Hematopoietic multipotent progenitor cell treated with erythropoietin and hydrocortisone succinate and interleukin-3 and kit ligand, for 15 days (in vitro differentiated cells): ENCODE measurements at regions not wholly inside any gene's neighbourhood (a gene's known extent, or its start where the extent isn't known, plus 50 kb on each side); places are given as distances from the start of the nearest gene placed in this dataset.

Experiments used
- DNase-seq: peaks from one replicate; pipeline ENCODE4 v3.0.0-alpha.2; 2015; ENCODE audit warnings: low spot score

- no peak for DNase-seq
These were observed 320.0 kb upstream of the ATP2B1 start for GRCh38 chr12:90028635-90029051.

- no peak for DNase-seq
These were observed 319.4 kb upstream of the ATP2B1 start for GRCh38 chr12:90027889-90028634.

- DNase-seq = no peak
These were observed 318.4 kb upstream of the ATP2B1 start for GRCh38 chr12:90027041-90027440.

DNA sequence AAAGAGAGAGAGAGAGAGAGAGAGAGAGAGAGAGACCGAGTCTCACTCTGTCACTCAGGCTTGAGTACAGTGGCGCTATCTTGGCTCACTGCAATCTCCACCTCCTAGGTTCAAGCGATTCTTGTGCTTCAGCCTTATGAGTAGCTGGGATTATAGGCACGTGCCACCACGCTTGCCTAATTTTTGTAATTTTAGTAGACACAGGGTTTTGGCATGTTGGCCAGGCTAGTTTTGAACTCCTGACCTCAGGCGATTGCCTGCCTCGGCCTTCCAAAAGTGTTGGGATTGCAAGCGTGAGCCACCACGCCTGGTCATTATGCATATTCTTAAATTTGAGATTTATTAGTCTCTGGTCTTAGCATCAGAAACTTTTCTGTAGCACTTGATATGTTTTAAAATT, 317.9 kb upstream of the ATP2B1 start:
- no peak for DNase-seq

DNA sequence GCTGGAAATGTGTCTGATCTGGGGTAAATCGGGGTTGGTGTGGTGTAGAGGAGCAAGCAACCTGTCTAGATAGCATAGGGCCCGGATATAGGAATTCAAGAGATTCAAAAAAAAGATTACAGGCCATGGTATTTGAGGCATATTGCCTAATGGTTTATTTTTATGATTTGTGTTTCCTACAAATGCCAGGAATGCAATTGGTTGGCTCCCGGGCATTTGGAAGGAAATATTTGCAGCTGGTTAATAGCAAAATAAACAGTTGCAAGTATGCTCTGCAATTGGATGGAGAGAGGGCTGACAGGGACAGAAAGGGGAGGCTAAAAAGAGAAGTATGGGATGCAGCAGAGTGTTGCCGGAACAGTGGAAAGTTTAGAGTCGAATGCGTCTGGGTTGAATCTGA, 315.6 kb upstream of the ATP2B1 start:
- DNase-seq = no peak

DNA sequence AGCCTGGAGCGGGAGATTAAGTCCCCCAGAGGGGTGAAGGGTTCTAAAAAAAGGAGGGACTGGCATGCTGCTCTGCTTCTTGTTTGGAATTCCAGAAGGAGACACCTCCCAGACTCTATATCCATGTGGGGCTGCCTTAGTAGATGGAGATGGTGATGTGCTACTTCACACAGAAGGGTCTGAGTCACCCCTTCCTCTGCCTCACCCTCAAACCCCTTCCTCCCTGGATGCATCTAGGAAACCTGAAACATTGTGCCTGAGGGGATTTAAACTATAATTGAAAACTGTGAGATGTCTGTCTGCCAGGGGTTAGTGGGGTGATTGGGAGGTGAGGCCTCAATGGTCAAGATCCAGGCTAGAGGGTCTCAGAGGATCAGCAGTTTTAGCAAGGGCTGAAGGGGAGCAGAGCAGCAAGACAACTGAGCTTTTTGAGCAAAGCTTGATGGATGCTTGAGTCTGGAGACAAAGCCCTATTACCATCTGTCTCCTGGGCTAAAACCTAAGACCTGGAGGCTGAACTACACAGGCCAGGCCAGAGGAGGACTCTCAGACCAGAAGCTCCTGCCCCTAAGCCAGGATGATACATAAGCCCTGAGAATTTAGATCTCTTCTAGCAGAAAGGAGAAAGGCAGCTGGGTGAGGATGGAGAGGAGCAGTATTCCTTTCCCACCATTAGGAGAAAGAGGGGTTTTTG, 314.7 kb upstream of the ATP2B1 start:
- no peak for DNase-seq

GRCh38 chr12:90021795-90022440, 313.3 kb upstream of the ATP2B1 start:
- DNase-seq = no peak

- DNase-seq = no peak
These were observed 312.2 kb upstream of the ATP2B1 start for GRCh38 chr12:90020881-90021280.

DNA sequence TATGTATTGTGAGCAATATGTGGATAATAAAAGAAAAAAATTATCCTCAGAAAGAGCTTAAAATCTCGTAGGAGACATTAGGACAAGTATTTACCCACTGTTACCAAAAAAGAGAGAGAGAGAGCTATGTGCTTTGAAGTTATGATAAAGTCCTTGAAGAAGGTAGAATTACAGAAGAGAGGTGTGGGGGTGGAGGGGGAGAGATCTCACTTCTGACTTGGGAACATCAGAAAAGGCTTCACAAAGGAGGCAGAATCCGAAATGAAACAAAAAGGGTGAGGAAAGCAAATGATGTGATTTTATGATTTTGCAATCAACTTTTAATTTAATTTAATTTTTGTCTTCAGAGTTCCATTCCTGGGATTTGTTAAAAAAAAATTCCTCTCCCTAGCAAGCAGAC, 311.8 kb upstream of the ATP2B1 start:
- DNase-seq = no peak

DNA sequence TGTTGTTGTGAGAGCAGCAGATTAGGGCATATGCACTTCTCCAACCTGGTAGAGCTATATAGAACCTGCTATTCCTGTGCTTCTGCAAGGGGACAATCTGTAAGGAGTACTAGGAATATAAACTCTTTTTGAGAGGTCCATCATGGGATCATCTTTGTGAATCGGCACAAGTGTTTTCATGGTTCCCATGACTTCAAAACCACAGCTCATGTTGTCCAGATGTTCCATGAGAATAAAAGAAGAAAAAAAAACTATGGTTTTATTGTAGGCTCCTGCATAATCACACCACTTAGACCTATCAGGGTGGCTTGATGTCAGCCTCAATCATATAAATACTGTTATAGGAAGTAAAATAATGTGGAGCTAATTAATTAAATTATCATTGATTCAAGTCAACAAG, 311.4 kb upstream of the ATP2B1 start:
- no peak for DNase-seq

DNA sequence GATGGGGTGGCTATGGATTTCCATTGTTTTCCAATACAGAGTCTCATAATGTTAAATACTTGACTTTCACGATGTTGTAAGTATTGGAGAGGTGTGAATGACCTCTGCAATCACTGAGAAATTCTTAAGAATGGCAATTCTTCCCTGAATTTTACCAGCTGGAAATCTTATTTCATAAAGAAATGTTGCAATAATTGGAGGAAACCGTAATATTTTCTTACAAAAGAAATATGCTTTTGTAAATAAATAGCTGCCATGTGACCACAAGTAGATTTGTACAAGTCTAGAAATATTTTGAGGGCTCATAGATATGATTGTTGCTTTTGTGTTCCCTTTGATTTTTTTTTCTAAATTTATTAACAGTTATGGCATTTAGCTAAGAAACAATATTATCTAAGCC, 308.7 kb upstream of the ATP2B1 start:
- no peak for DNase-seq

- no peak for DNase-seq
These were observed 306.6 kb upstream of the ATP2B1 start for GRCh38 chr12:90015228-90015627.

GRCh38 chr12:90013409-90013808, 304.8 kb upstream of the ATP2B1 start:
- no peak for DNase-seq

- no peak for DNase-seq
These were observed 301.5 kb upstream of the ATP2B1 start for GRCh38 chr12:90010089-90010488.

DNA sequence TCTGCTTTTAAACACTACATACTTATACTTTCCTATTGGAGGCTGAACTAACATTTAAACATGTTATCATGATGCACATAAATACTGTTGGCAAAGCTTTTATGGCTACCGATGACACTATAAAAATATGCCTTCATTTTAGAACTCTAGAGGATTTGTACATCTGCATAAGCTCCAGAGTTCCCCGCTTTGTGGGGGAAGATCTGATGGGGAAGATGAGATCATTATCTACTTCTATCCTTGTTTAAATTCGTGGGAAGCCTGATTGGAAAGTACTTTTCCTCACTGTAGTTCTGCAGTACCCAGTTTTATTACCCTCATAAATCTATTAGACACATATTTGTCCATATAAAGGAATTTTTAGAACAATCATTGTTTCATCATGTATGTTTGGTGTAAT, 299.6 kb upstream of the ATP2B1 start:
- DNase-seq = no peak

DNA sequence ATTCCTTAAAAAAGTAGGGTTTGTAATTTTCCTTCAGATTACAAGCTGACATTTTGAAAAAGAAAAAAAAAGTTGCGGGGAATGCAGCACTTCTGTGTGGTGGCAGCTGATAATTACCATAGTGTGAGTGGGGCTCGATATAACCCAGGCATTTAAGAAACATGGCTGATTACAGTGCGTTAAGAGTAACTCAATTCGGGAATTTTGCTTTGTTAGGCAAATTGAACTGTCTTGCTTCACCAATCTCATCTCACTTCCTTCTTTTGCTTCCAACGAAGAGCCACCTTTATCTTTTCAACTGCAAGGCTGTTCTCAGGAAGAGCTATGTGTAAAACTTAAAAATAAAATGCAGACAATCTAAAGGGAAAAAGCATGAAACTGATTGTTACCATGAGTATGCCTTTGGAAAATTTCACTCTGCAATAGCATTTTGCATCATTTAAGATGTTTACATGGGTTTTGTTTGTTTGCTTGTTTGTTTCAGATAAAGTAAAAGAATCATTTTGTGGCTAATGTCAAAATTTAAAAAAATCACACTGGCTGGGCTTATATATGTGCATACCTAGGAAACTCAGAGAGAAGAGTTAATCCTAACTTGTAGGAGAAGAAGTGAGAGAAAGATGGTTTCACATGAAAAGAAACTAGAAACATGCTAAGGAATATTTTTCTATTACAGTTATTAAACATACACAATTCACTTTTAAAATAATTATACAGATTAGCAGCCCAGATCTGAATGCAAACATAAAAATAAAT, 295.9 kb upstream of the ATP2B1 start:
- no peak for DNase-seq

DNA sequence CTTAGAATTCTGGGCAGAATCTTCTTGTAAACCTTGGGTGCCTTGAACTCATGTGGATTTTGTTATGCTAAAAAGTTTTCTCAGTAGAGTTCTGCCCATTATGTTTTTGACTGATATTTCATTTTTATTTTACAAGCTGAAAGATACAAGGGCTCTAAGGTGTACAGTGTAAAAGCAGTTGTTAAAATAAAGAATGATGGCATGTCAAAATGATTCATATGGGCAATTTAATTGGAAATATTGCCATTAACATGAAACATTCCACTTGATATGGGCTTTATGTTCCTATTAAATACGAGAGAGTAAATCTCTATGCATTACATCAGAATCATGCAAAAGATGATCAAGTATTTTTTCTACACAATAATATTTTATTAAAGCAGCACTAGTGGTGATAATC, 295.1 kb upstream of the ATP2B1 start:
- DNase-seq = no peak

GRCh38 chr12:90000721-90001120, 292.1 kb upstream of the ATP2B1 start:
- no peak for DNase-seq

- DNase-seq = no peak
These were observed 291.3 kb upstream of the ATP2B1 start for GRCh38 chr12:89999699-90000505.

DNA sequence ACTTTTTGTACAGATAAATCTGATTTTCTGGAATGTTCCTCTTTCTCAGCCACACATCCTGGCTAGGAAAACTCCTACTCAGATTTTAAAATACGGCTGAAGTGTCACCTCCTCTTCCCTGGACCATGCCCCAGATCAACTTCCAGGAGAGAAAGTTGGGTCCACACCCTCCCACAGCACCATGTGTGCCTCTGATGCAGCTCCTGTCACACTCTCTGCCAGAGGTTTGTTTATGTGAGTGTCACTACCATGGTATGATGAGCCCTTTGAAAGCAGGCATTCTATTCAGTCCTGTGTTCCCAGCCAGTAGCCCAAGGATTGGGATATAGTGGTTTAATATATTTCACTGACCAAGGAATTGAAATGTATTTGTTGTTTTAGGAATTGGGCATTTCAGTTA, 287.2 kb upstream of the ATP2B1 start:
- no peak for DNase-seq

- DNase-seq = no peak
These were observed 286.3 kb upstream of the ATP2B1 start for GRCh38 chr12:89994911-89995310.

- DNase-seq = no peak
These were observed 285.0 kb upstream of the ATP2B1 start for GRCh38 chr12:89993632-89994031.
